ENCODE measurements at regions not wholly inside any gene's neighbourhood (a gene's known extent, or its start where the extent isn't known, plus 50 kb on each side); places are given as distances from the start of the nearest gene placed in this dataset.

GRCh38 chr2:153195342-153195741 is 283.2 kb downstream of the RPRM start:
- TF ChIP-seq CTCF (IDR thresholded peaks at IDR 0.05): no peak
- H3K4me1 ChIP-seq (ENCODE audit: low read depth): no peaks in the 10 kb centered on the region
- H3K4me3 ChIP-seq: no peak overlapping the region
- no peak for ATAC-seq
- intact Hi-C loops (cut with DNase I, micrococcal nuclease): no loop called here
- no peak for DNase-seq
- H3K9me3 ChIP-seq: no peaks in the 10 kb centered on the region
- no peaks in the 10 kb centered on the region for H3K36me3 ChIP-seq (ENCODE audit: low read depth)

GRCh38 chr2:153189091-153189888 is 289.3 kb downstream of the RPRM start:
- TF ChIP-seq CTCF (IDR thresholded peaks at IDR 0.05): no peak
- no peaks in the 10 kb centered on the region for H3K9me3 ChIP-seq
- no peak overlapping the region for H3K4me3 ChIP-seq
- intact Hi-C loops (cut with DNase I, micrococcal nuclease): no loop called here
- no peaks in the 10 kb centered on the region for H3K4me1 ChIP-seq (ENCODE audit: low read depth)
- H3K36me3 ChIP-seq (ENCODE audit: low read depth): no peaks in the 10 kb centered on the region
- DNase-seq: no peak
- no peak for ATAC-seq

- Histone ChIP-seq H3K36me3 (ENCODE audit: low read depth) (no peaks in the 10 kb centered on the region), H3K4me1 (ENCODE audit: low read depth) (no peaks in the 10 kb centered on the region), H3K4me3 (no peak overlapping the region), H3K9me3 (no peaks in the 10 kb centered on the region)
- no peak for TF ChIP-seq CTCF (IDR thresholded peaks at IDR 0.05)
- intact Hi-C loops (cut with DNase I, micrococcal nuclease): no loop called here
- ATAC-seq (no peak), DNase-seq (no peak)
Measured at GRCh38 chr2:153179808-153180207, 298.8 kb downstream of the RPRM start.

- peak in 1 of 3 donors; percentile 2 for DNase-seq
- no peaks in the 10 kb centered on the region for H3K9me3 ChIP-seq
- no peak for TF ChIP-seq CTCF (IDR thresholded peaks at IDR 0.05)
- intact Hi-C loops (cut with DNase I, micrococcal nuclease): no loop called here
- no peak overlapping the region for H3K4me3 ChIP-seq
- ATAC-seq: peak; percentile 44
- H3K4me1 ChIP-seq (ENCODE audit: low read depth): peaks cover 6% of the 10 kb centered on the region
- H3K36me3 ChIP-seq (ENCODE audit: low read depth): no peaks in the 10 kb centered on the region
Measured at GRCh38 chr2:153169609-153170008, 309.0 kb downstream of the RPRM start.

GRCh38 chr2:153165021-153165420 is 313.5 kb downstream of the RPRM start:
- TF ChIP-seq CTCF (IDR thresholded peaks at IDR 0.05): no peak
- Histone ChIP-seq H3K4me1 (ENCODE audit: low read depth) (peaks cover 6% of the 10 kb centered on the region), H3K36me3 (ENCODE audit: low read depth) (no peaks in the 10 kb centered on the region), H3K4me3 (no peak overlapping the region), H3K9me3 (no peaks in the 10 kb centered on the region)
- ATAC-seq (peak; percentile 55), DNase-seq (no peak)
- intact Hi-C loops (cut with DNase I, micrococcal nuclease): no loop called here

Measured in mucosa of descending colon (tissue), 3 donors.